A673 (cell line): ENCODE measurements at regions not wholly inside any gene's neighbourhood (a gene's known extent, or its start where the extent isn't known, plus 50 kb on each side); places are given as distances from the start of the nearest gene placed in this dataset.

Source experiments
- BruUV-seq: library from RNA; stranded (reverse); fragments of 400-500 nt; replicated peaks from 2 replicates; lab custom pipeline; 2021; lab: Mats Ljungman, UMichigan
- CTCF ChIA-PET: fragments of 300-600 bp; sonication (Branson Sonifier 250); formaldehyde crosslinking; loops from one replicate; lab custom pipeline; 2022; ENCODE audit warnings: antibody characterized with exemption; lab: Charles Lee
- POLR2A ChIA-PET: fragments of 300-600 bp; sonication (Branson Sonifier 250); formaldehyde crosslinking; loops from one replicate; lab custom pipeline; 2022; ENCODE audit warnings: antibody characterized with exemption; ENCODE audit not compliant: low non-redundant PET; lab: Charles Lee
- DNase-seq: peaks from one replicate; pipeline ENCODE4 v3.0.0-alpha.2; 2015; ENCODE audit warnings: low spot score
- H3K27ac ChIP-seq: fragments of 200-600 bp; sonication (generic); 2 replicates; pipeline ENCODE4 v1.5.1; 2016; ENCODE audit warnings: mixed run types, low read depth, mild to moderate bottlenecking, mixed read lengths, antibody characterized with exemption, low read length; ENCODE audit not compliant: poor library complexity, severe bottlenecking
- H3K27me3 ChIP-seq: fragments of 200-600 bp; sonication (generic); replicated peaks from 2 replicates; pipeline ENCODE4 v1.6.1; 2017; ENCODE audit warnings: mixed run types, low read depth, mild to moderate bottlenecking, mixed read lengths, antibody characterized with exemption, low read length; ENCODE audit not compliant: insufficient read depth, poor library complexity
- H3K36me3 ChIP-seq: fragments of 200-600 bp; sonication (generic); 2 replicates; pipeline ENCODE4 v1.6.1; 2016; ENCODE audit warnings: mixed run types, mild to moderate bottlenecking, mixed read lengths, antibody characterized with exemption, low read length; ENCODE audit not compliant: insufficient read depth, poor library complexity, severe bottlenecking
- H3K4me1 ChIP-seq: fragments of 200-600 bp; sonication (generic); 2 replicates; pipeline ENCODE4 v1.6.1; 2017; ENCODE audit warnings: mixed run types, mild to moderate bottlenecking, mixed read lengths, antibody characterized with exemption, low read length; ENCODE audit not compliant: insufficient read depth, poor library complexity, severe bottlenecking
- H3K4me3 ChIP-seq: fragments of 200-600 bp; sonication (generic); 2 replicates; pipeline ENCODE4 v1.5.1; 2016; ENCODE audit warnings: low read depth, mixed run types, mild to moderate bottlenecking, mixed read lengths, low read length; ENCODE audit not compliant: poor library complexity, severe bottlenecking
- H3K9me3 ChIP-seq: fragments of 200-600 bp; sonication (generic); 2 replicates; pipeline ENCODE4 v1.6.1; 2016; ENCODE audit warnings: mixed run types, low read depth, mild to moderate bottlenecking, mixed read lengths, antibody characterized with exemption, low read length; ENCODE audit not compliant: poor library complexity, severe bottlenecking
- CTCF ChIP-seq: fragments of 300-800, 200-600 bp; sonication (generic); conservative IDR thresholded peaks from 2 replicates; pipeline ENCODE4 v1.5.1; 2017; ENCODE audit warnings: low read depth, mild to moderate bottlenecking, antibody characterized with exemption, low read length, moderate library complexity, mixed read lengths
- EZH2 ChIP-seq: fragments of 200-600 bp; sonication (generic); IDR thresholded peaks from 2 replicates; pipeline ENCODE4 v1.6.1; 2017; ENCODE audit warnings: borderline replicate concordance, low read depth, mild to moderate bottlenecking, mixed read lengths, antibody characterized with exemption, low read length; ENCODE audit not compliant: poor library complexity, severe bottlenecking
- intact Hi-C: fragments of 100-400 bp; cut with micrococcal nuclease; formaldehyde crosslinking; loops from one replicate; pipeline ENCODE4 v1.10.0; 2022; ENCODE audit not compliant: unreplicated experiment

GRCh38 chr15:96672629-96673028, 342.1 kb downstream of the NR2F2 start:
- intact Hi-C loops, result no loop called here
- POLR2A ChIA-PET, result no interaction called here
- Histone ChIP-seq H3K4me1 (no peaks in the 10 kb centered on the region), H3K27ac (no peak overlapping the region), H3K27me3 (no peaks in the 10 kb centered on the region), H3K36me3 (no peaks in the 10 kb centered on the region), H3K4me3 (no peak overlapping the region), H3K9me3 (no peaks in the 10 kb centered on the region)
- TF ChIP-seq CTCF (no peak), EZH2 (no peak)
- CTCF ChIA-PET, result no interaction called here
- BruUV-seq, result no TSS peak
- DNase-seq, result no peak

GRCh38 chr15:96678386-96678785, 347.9 kb downstream of the NR2F2 start:
- H3K36me3 ChIP-seq, result no peaks in the 10 kb centered on the region
- H3K27me3 ChIP-seq, result no peaks in the 10 kb centered on the region
- ChIA-PET CTCF (no interaction called here), POLR2A (no interaction called here)
- BruUV-seq, result no TSS peak
- H3K4me1 ChIP-seq, result peaks cover 6% of the 10 kb centered on the region
- H3K4me3 ChIP-seq, result no peak overlapping the region
- DNase-seq, result no peak
- no peak overlapping the region for H3K27ac ChIP-seq
- intact Hi-C loops, result no loop called here
- no peak for TF ChIP-seq CTCF
- TF ChIP-seq EZH2, result no peak
- H3K9me3 ChIP-seq, result no peaks in the 10 kb centered on the region

GRCh38 chr15:96687388-96688107, 357.0 kb downstream of the NR2F2 start:
- ChIA-PET CTCF (interaction anchor here (0.6 to 0.8 kb wide), 2 partner anchors 14 to 360 kb away, joined by 3 to 4 read pairs; no protein-coding TSS in a partner anchor), POLR2A (no interaction called here)
- no peaks in the 10 kb centered on the region for H3K9me3 ChIP-seq
- H3K36me3 ChIP-seq, result no peaks in the 10 kb centered on the region
- TF ChIP-seq CTCF (peak; percentile 35; the same call in 1 of the 2 replicates), EZH2 (no peak)
- no peak overlapping the region for H3K4me3 ChIP-seq
- peak overlapping the region; percentile 55 for H3K27ac ChIP-seq
- DNase-seq, result peak; percentile 55
- no peaks in the 10 kb centered on the region for H3K27me3 ChIP-seq
- peaks cover 37% of the 10 kb centered on the region for H3K4me1 ChIP-seq
- BruUV-seq, result no TSS peak
- intact Hi-C loops, result loop anchor here (2.0 kb wide), 1 partner anchor 205 kb away; no protein-coding TSS in a partner anchor
